Endothelial cell of umbilical vein (primary cell): ENCODE measurements at regions not wholly inside any gene's neighbourhood (a gene's known extent, or its start where the extent isn't known, plus 50 kb on each side); places are given as distances from the start of the nearest gene placed in this dataset.

Experiments used
- BruUV-seq: library from RNA; stranded (reverse); fragments of 400-500 nt; replicated peaks from 2 replicates; lab custom pipeline; 2021; lab: Mats Ljungman, UMichigan
- CTCF ChIA-PET: fragments of 300-600, 350-600 bp; sonication (Branson Sonifier 250); formaldehyde crosslinking; loops from one replicate; lab custom pipeline; 2021; ENCODE audit warnings: antibody characterized with exemption, inconsistent platforms; lab: Charles Lee
- POLR2A ChIA-PET: fragments of 300-600, 350-600 bp; sonication (Branson Sonifier 250); formaldehyde crosslinking; loops from one replicate; lab custom pipeline; 2021; ENCODE audit warnings: antibody characterized with exemption, inconsistent platforms; lab: Charles Lee
- DNase-seq: peaks from one replicate; pipeline ENCODE4 v3.0.0-alpha.2; 2011; ENCODE audit warnings: low read depth, low spot score
- FAIRE-seq: peaks from 2 replicates; lab custom pipeline; 2011; peaks lifted over from hg19 to GRCh38; lab: Jason Lieb, UNC
- H2AFZ ChIP-seq: 2 replicates; pipeline ENCODE4 v1.6.0; 2012; ENCODE audit warnings: low read depth, low read length, control low read depth, inconsistent platforms
- H3K27ac ChIP-seq: 2 replicates; pipeline ENCODE4 v1.5.1; 2011; ENCODE audit warnings: low read depth, mild to moderate bottlenecking, control low read depth, low read length, moderate library complexity; ENCODE audit not compliant: insufficient read depth
- H3K27me3 ChIP-seq, 2 experiments: 2 replicates each; pipeline versions ENCODE4 v1.6.0 to v1.6.1; 2011; ENCODE audit warnings: low read length in 2 of 2, mixed read lengths in 1 of 2; ENCODE audit not compliant: control insufficient read depth in 2 of 2, insufficient read depth in 2 of 2
- H3K36me3 ChIP-seq, 2 experiments: 2 replicates in 1 of 2; 3 replicates in 1 of 2; pipeline ENCODE4 v1.5.1; 2011; ENCODE audit warnings: low read length in 2 of 2, mild to moderate bottlenecking in 1 of 2, moderate library complexity in 1 of 2; ENCODE audit not compliant: control insufficient read depth in 2 of 2, insufficient read depth in 2 of 2; ENCODE audit errors: extremely low read depth in 1 of 2
- H3K4me1 ChIP-seq: 3 replicates; pipeline ENCODE4 v1.5.1; 2011; ENCODE audit warnings: mild to moderate bottlenecking, low read length; ENCODE audit not compliant: control insufficient read depth, insufficient read depth; ENCODE audit errors: extremely low read depth
- H3K4me2 ChIP-seq: 2 replicates; pipeline ENCODE4 v1.6.1; 2011; ENCODE audit warnings: low read length, control low read depth, mixed read lengths; ENCODE audit not compliant: insufficient read depth
- H3K4me3 ChIP-seq, 3 experiments: fragments of 200-600 bp in 1 of 3; sonication (generic), shearing (Covaris generic) in 1 of 3; replicated peaks in 1 of 3; 2 replicates each; pipeline ENCODE4 v1.5.1; 2011 to 2016; ENCODE audit warnings: control low read depth in 3 of 3, low read length in 3 of 3, mild to moderate bottlenecking in 2 of 3, inconsistent platforms in 1 of 3, low read depth in 1 of 3, moderate library complexity in 1 of 3; ENCODE audit not compliant: insufficient read depth in 1 of 3
- H3K79me2 ChIP-seq: 2 replicates; pipeline ENCODE4 v1.6.0; 2012; ENCODE audit warnings: low read length, inconsistent platforms; ENCODE audit not compliant: control insufficient read depth, insufficient read depth
- H3K9ac ChIP-seq: replicated peaks from 2 replicates; pipeline ENCODE3; 2011; ENCODE audit warnings: low read length, control low read depth; ENCODE audit not compliant: insufficient read depth; ENCODE audit errors: extremely low read depth
- H3K9me1 ChIP-seq: replicated peaks from 3 replicates; pipeline ENCODE4 v1.6.0; 2011; ENCODE audit warnings: mild to moderate bottlenecking, low read length; ENCODE audit not compliant: control insufficient read depth, insufficient read depth; ENCODE audit errors: extremely low read depth
- H3K9me3 ChIP-seq: replicated peaks from 2 replicates; pipeline ENCODE4 v1.5.1; 2012; ENCODE audit warnings: low read length, inconsistent platforms; ENCODE audit not compliant: control insufficient read depth, insufficient read depth
- H4K20me1 ChIP-seq: replicated peaks from 2 replicates; pipeline ENCODE3; 2011; ENCODE audit warnings: mild to moderate bottlenecking, low read length; ENCODE audit not compliant: control insufficient read depth, insufficient read depth; ENCODE audit errors: extremely low read depth
- CTCF ChIP-seq, 2 donors: IDR thresholded peaks; 1 replicate in 1 of 2; 2 replicates in 1 of 2; pipeline ENCODE4 v1.5.1; 2011; ENCODE audit warnings: low read length in 2 of 2, mild to moderate bottlenecking in 2 of 2, moderate library complexity in 2 of 2, control low read depth in 1 of 2, inconsistent platforms in 1 of 2, low read depth in 1 of 2; ENCODE audit not compliant: insufficient read depth in 1 of 2; ENCODE audit errors: extremely low read depth in 1 of 2
- EZH2 ChIP-seq: IDR thresholded peaks from 2 replicates; pipeline ENCODE4 v1.6.1; 2012; ENCODE audit warnings: borderline replicate concordance, low read depth, mild to moderate bottlenecking, moderate library complexity, low read length, inconsistent platforms; ENCODE audit not compliant: severe bottlenecking
- FOS ChIP-seq: IDR thresholded peaks from 2 replicates; pipeline ENCODE4 v1.6.1; 2011; ENCODE audit warnings: mild to moderate bottlenecking, low read length, moderate library complexity, borderline replicate concordance; ENCODE audit not compliant: insufficient read depth
- GATA2 ChIP-seq: IDR thresholded peaks from 2 replicates; pipeline ENCODE4 v1.7.0; 2011; ENCODE audit warnings: low read depth, mild to moderate bottlenecking, moderate library complexity, mixed read lengths, low read length; ENCODE audit not compliant: insufficient read length, insufficient read depth
- JUN ChIP-seq: IDR thresholded peaks from 2 replicates; pipeline ENCODE4 v1.6.1; 2011; ENCODE audit warnings: borderline replicate concordance, low read depth; ENCODE audit not compliant: insufficient read length, insufficient read depth
- MAX ChIP-seq: IDR thresholded peaks from 2 replicates; pipeline ENCODE4 v1.6.1; 2011; ENCODE audit not compliant: insufficient read depth, insufficient read length
- MYC ChIP-seq: IDR thresholded peaks from one replicate; pipeline ENCODE4 v1.6.1; 2011; ENCODE audit warnings: mild to moderate bottlenecking, low read depth, low read length
- POLR2A ChIP-seq: IDR thresholded peaks from 2 replicates; pipeline ENCODE4 v1.6.1; 2012; ENCODE audit warnings: low read depth, mild to moderate bottlenecking, control low read depth, low read length
- POLR2AphosphoS5 ChIP-seq: IDR thresholded peaks from 2 replicates; pipeline ENCODE4 v1.6.1; 2012; ENCODE audit warnings: low read depth, mild to moderate bottlenecking, control low read depth, low read length, moderate library complexity; ENCODE audit not compliant: insufficient read depth
- dilution Hi-C: fragments of 300-500 bp; cut with MboI; formaldehyde crosslinking; loops from one replicate; pipeline ENCODE4 v1.15.0; 2019; ENCODE audit warnings: low sequenced_read_pairs; ENCODE audit not compliant: extremely low pct_ligation_motif_present
- intact Hi-C: fragments of 100-400 bp; cut with micrococcal nuclease; formaldehyde crosslinking; loops from one replicate; pipeline ENCODE4 v1.10.0; 2022

DNA sequence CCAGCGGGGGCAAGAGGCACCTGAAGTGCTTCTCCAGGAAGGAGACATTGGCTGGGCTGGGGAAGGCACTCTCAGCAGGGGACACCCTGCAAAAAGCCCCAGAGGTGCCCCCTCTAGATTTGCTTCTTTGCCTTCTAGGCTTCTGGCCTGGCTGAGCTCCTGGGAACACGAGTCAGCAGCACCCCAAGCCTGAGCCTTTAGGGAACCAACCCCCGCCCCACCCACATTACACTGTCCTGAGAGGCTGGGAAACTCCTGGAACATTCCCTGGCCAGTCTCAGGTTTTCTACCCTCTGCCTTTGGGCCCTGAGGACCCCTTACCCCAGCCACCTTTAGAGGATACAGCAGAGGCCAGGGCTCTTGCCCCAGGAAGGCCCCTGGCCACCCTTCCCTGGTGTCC lies 108.4 kb upstream of the LINGO1 start:
- H3K9me1 ChIP-seq, result no peaks in the 10 kb centered on the region
- no peak for DNase-seq
- no peak overlapping the region for H3K4me2 ChIP-seq
- no peaks in the 10 kb centered on the region for H3K9me3 ChIP-seq
- no TSS peak for BruUV-seq
- dilution Hi-C loops, result no loop called here
- CTCF ChIA-PET, result no interaction called here
- no peak overlapping the region for H3K9ac ChIP-seq
- no peak for FAIRE-seq
- no peaks in the 10 kb centered on the region for H3K36me3 ChIP-seq
- no peaks in the 10 kb centered on the region for H3K79me2 ChIP-seq
- no peak overlapping the region for H3K4me3 ChIP-seq
- H3K27me3 ChIP-seq, result peaks cover 0 to 1% of the 10 kb centered on the region in 2 experiments
- no peak for TF ChIP-seq MYC
- TF ChIP-seq FOS, result no peak
- TF ChIP-seq CTCF (IDR thresholded peaks at IDR 0.05; ENCODE audit: extremely low read depth in 1 of 2, insufficient read depth in 1 of 2, low read depth in 1 of 2, low read length in 2 of 2), result no peak
- TF ChIP-seq MAX, result no peak
- TF ChIP-seq POLR2AphosphoS5, result no peak
- TF ChIP-seq POLR2A, result no peak
- TF ChIP-seq GATA2, result no peak
- no peak for TF ChIP-seq JUN
- no peak for TF ChIP-seq EZH2
- H2AFZ ChIP-seq, result no peak overlapping the region
- POLR2A ChIA-PET, result no interaction called here
- no peaks in the 10 kb centered on the region for H3K4me1 ChIP-seq
- no peaks in the 10 kb centered on the region for H4K20me1 ChIP-seq
- H3K27ac ChIP-seq, result no peak overlapping the region
- intact Hi-C loops, result no loop called here
